GM19035 (cell line): ENCODE measurements at regions not wholly inside any gene's neighbourhood (a gene's known extent, or its start where the extent isn't known, plus 50 kb on each side); places are given as distances from the start of the nearest gene placed in this dataset.

Source experiments
- ATAC-seq: cut with Tn5 transposase; IDR thresholded peaks from one replicate; pipeline ENCODE4 v1.9.1; 2021; ENCODE audit not compliant: unreplicated experiment

DNA sequence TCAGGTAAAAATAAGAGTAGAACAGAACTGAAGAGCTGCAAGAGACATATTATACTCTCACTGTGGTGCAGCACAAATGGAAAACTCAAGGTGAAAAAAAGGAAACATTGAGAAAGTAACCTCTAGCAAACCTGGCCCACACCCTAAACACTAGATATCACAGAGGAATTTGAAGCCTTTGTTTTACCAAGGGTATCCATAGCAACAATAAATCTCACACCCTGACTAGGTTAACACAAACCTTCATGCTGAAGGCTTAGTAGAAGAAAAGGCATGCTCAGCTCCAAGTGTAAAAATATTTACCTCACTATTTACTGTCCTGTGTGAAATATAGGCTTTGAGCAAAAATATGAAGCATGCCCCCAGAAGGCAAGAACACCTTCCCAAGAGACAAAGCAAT lies 61.9 kb upstream of the TAB3 start:
- no peak for ATAC-seq

DNA sequence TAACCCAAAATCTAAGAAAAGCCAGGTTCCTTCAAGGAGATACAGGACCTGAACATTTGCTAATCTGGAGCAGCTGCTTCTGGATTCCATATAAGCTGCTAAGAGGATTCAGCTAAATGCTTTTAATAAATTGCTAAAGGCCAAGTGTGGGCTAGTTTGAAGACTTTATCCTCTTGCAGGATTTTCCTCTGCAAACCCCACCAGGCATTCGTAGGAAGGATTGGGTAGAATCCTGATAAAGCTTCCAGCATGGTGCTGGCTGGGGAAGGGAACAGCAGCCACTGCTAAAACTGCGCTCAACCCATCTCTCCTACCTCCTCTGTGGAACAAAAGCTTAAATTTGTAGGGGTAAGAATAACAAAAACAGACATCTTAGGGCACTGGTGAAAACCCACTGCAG lies 61.3 kb upstream of the TAB3 start:
- ATAC-seq = no peak

DNA sequence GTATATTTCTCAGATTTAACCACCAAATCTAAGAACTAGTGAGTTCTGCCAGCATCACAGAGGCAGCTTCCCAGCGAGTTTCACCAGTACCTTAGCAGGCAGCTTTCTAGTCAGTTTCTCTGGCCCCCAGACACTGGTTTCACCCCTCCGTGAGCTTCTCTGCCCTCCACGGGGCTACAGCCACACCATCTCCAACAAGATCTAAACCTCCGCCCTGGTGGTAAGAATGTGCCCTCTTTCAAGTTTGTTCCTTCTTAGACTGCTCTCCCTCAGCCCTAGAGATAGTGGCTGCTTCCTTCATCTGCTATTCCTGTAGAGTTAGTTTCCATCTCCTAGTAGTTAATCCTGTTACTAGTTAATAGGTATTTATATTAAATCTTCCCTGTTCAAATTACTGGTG lies 60.5 kb upstream of the TAB3 start:
- ATAC-seq = no peak

DNA sequence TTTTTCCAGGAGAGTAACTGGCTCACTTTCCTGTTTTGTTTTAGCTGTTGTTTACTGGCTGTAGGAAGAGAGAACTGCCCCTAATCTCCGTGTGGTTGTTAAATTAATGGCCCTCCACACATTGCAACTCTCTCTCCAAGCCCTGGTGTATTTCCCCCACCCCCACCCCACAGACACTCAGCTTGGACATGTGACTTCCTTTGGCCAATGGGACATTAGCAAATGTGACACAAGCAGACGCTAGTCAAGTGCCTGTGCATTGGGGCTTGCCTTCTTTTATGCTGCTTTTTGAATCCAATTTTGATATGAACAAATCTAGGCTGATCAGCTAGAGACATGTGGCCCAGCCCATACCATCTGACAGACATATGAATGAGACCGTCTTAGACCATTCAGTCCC lies 59.6 kb upstream of the TAB3 start:
- ATAC-seq = no peak

DNA sequence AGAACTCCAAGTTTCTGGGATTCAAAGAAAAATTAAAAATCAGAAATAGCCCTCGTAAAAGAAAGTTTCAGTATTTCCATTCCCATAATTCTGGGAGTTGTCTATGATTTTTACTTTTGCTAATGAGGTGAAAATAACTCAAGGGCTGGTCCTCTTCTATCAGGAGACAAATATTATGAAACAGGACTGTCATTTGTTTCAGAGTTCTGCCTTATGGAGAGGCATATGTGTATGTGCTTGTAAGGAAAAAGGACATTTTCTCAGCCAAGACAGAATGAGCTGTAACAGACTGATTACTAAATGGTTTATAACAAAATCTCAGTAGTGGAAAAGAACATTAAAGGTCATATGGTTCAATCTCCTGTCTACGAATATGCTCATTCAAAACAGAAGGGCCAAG lies 59.0 kb upstream of the TAB3 start:
- no peak for ATAC-seq

DNA sequence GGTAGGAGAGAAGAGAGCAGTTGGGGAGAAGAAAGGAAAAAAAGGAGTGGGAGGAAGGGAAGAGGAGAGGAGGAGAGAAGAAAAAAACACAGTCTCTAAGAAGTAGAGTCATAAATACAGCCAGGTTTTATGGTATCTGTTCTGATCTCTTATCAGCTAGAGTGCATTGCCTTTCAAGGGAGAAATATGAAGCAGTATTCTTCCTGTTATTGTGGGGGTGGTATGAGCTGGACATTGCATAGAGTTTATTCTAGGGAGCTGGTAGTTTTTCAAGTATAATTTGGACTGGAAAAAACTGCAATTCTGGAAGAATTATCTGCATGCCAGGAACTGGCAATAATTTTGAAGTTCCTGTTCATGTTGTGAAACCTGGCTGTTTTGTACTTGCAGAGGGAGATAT lies 54.9 kb upstream of the TAB3 start:
- ATAC-seq = no peak

DNA sequence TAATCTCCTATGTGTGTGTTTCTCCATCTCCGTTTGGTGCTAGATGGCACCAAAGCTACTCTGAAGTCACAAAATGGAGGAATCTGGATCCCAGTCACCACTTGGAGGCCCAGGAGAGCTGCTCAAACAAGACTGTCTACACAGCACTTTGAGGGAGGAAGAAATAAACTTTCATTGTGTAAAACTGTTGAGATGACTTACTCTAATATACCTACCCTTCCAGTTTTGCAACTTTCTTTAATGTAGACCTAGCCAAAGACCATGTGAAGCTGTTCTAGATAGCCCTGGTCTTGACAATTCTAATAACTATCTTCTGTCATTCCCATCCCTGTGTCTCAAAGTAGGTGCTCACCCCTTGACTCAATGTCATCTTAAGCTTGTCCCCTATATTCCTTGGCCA lies 52.8 kb upstream of the TAB3 start:
- no peak for ATAC-seq

DNA sequence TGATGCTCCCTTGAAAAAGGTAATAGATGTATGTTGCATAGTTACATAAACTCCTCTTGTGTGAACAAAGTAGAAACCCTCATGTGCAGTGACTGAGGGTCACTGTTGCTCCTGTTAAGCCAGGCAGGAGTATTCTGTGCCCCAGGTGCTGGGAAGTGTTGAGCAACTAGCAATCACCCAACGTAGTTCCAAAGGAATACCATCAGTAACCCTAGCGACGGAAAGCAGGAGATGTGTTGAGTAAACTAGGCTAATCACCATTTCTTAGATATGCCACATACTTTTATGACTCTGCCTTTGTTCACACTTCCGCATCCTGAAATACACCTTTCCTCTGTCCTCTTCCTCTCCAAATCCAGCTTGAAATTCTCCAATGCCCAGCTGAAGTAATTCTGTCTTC lies 50.9 kb upstream of the TAB3 start:
- ATAC-seq = no peak
